Tibial artery (tissue), 4 donors: ENCODE measurements at regions not wholly inside any gene's neighbourhood (a gene's known extent, or its start where the extent isn't known, plus 50 kb on each side); places are given as distances from the start of the nearest gene placed in this dataset.

ENCODE experiments used
- DNase-seq, 2 donors: peaks; one replicate each; pipeline ENCODE4 v3.0.0-alpha.2; 2019
- H3K27ac ChIP-seq, 2 donors: fragments of 200-600 bp; sonication (generic) in 1 of 2; 1 replicate in 1 of 2; 2 replicates in 1 of 2; pipeline ENCODE4 v1.5.1; 2018 to 2019; ENCODE audit warnings: mild to moderate bottlenecking in 1 of 2
- H3K27me3 ChIP-seq, 2 donors: fragments of 200-600 bp; sonication (generic) in 1 of 2; one replicate each; pipeline versions ENCODE4 v1.5.1 to v1.6.0; 2016 to 2019
- H3K36me3 ChIP-seq, 3 donors: fragments of 200-600 bp; sonication (generic) in 2 of 3; one replicate each; pipeline ENCODE4 v1.5.1; 2016 to 2019; ENCODE audit warnings: mild to moderate bottlenecking in 2 of 3
- H3K4me1 ChIP-seq, 4 donors: fragments of 200-600 bp; sonication (generic) in 2 of 4; 1 replicate in 3 of 4; 2 replicates in 1 of 4; pipeline ENCODE4 v1.5.1; 2016 to 2019
- H3K4me3 ChIP-seq, 2 donors: fragments of 200-600 bp; sonication (generic) in 1 of 2; 1 replicate in 1 of 2; 2 replicates in 1 of 2; pipeline ENCODE4 v1.5.1; 2018 to 2019; ENCODE audit warnings: mild to moderate bottlenecking in 2 of 2
- H3K9me3 ChIP-seq, 3 donors: fragments of 200-600 bp; sonication (generic) in 1 of 3; one replicate each; pipeline ENCODE4 v1.5.1; 2016 to 2019
- CTCF ChIP-seq, 2 experiments: fragments of 200-600 bp in 1 of 2; fragments of 450-650 bp in 1 of 2; IDR thresholded peaks; one replicate each; pipeline ENCODE4 v1.5.1; 2017 to 2019; ENCODE audit warnings: antibody characterized with exemption in 2 of 2, mild to moderate bottlenecking in 1 of 2, moderate library complexity in 1 of 2
- intact Hi-C: fragments of 100-400 bp; cut with DNase I; formaldehyde crosslinking; loops from one replicate; pipeline ENCODE4 v1.15.0; 2023; ENCODE audit warnings: low total_unique reads

- no peaks in the 10 kb centered on the region for H3K36me3 ChIP-seq
- no peak overlapping the region for H3K4me3 ChIP-seq
- DNase-seq = no peak
- H3K27me3 ChIP-seq = no peaks in the 10 kb centered on the region
- H3K9me3 ChIP-seq = no peaks in the 10 kb centered on the region
- TF ChIP-seq CTCF (IDR thresholded peaks at IDR 0.05) = no peak
- H3K27ac ChIP-seq = no peak overlapping the region
- H3K4me1 ChIP-seq = no peaks in the 10 kb centered on the region
- intact Hi-C loops = no loop called here
These were observed 560.0 kb downstream of the ADCYAP1 start for GRCh38 chr18:1464444-1465217.

- no peaks in the 10 kb centered on the region for H3K4me1 ChIP-seq
- intact Hi-C loops = no loop called here
- H3K4me3 ChIP-seq = no peak overlapping the region
- H3K36me3 ChIP-seq = no peaks in the 10 kb centered on the region
- no peaks in the 10 kb centered on the region for H3K9me3 ChIP-seq
- no peaks in the 10 kb centered on the region for H3K27me3 ChIP-seq
- TF ChIP-seq CTCF (IDR thresholded peaks at IDR 0.05) = no peak
- DNase-seq = no peak
- no peak overlapping the region for H3K27ac ChIP-seq
These were observed 561.4 kb downstream of the ADCYAP1 start for GRCh38 chr18:1466035-1466434.

GRCh38 chr18:1467461-1467964 is 562.8 kb downstream of the ADCYAP1 start:
- no peak for TF ChIP-seq CTCF (IDR thresholded peaks at IDR 0.05)
- Histone ChIP-seq H3K36me3 (no peaks in the 10 kb centered on the region), H3K9me3 (no peaks in the 10 kb centered on the region), H3K27ac (no peak overlapping the region), H3K27me3 (no peaks in the 10 kb centered on the region), H3K4me3 (no peak overlapping the region), H3K4me1 (no peaks in the 10 kb centered on the region)
- intact Hi-C loops = no loop called here
- no peak for DNase-seq

- no peak for DNase-seq
- H3K9me3 ChIP-seq = no peaks in the 10 kb centered on the region
- no peaks in the 10 kb centered on the region for H3K27me3 ChIP-seq
- intact Hi-C loops = no loop called here
- TF ChIP-seq CTCF (IDR thresholded peaks at IDR 0.05) = no peak
- H3K27ac ChIP-seq = no peak overlapping the region
- H3K36me3 ChIP-seq = no peaks in the 10 kb centered on the region
- H3K4me3 ChIP-seq = no peak overlapping the region
- H3K4me1 ChIP-seq = no peaks in the 10 kb centered on the region
These were observed 563.9 kb downstream of the ADCYAP1 start for GRCh38 chr18:1468550-1468949.

- intact Hi-C loops = no loop called here
- DNase-seq = no peak
- no peak overlapping the region for H3K27ac ChIP-seq
- no peaks in the 10 kb centered on the region for H3K36me3 ChIP-seq
- no peaks in the 10 kb centered on the region for H3K9me3 ChIP-seq
- no peaks in the 10 kb centered on the region for H3K27me3 ChIP-seq
- no peak overlapping the region for H3K4me3 ChIP-seq
- no peaks in the 10 kb centered on the region for H3K4me1 ChIP-seq
- TF ChIP-seq CTCF (IDR thresholded peaks at IDR 0.05) = no peak
These were observed 571.2 kb downstream of the ADCYAP1 start for GRCh38 chr18:1475867-1476266.
